Activated gamma-delta T cell treated with anti-CD3 and anti-CD28 coated beads, Interleukin-2, amount 50 U/mL, for 16 hours (primary cell): ENCODE measurements at regions not wholly inside any gene's neighbourhood (a gene's known extent, or its start where the extent isn't known, plus 50 kb on each side); places are given as distances from the start of the nearest gene placed in this dataset.

ENCODE experiments used
- DNase-seq: peaks from one replicate; pipeline ENCODE4 v3.0.0-alpha.2; 2020; ENCODE audit warnings: low read depth

DNA sequence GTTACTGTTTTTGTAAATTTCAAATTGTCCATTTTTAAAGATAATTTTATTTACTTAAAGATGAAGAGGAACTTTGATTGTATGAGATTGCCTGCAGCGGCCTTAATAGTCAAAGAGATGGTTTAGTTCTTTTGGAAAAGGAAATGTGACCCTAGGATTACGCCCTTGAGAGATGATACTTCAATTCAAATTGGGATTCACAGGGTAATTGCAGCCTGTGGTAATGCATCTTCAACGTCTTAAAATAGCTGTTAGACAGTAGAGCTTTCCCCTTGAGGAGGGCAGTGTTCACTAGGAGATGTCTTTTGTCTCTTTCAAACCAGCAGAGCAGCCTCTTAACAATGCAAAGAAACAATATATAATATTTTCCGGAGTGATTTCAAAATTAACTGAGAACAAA lies 127.1 kb downstream of the TAF11L14 start:
- DNase-seq, result no peak

DNA sequence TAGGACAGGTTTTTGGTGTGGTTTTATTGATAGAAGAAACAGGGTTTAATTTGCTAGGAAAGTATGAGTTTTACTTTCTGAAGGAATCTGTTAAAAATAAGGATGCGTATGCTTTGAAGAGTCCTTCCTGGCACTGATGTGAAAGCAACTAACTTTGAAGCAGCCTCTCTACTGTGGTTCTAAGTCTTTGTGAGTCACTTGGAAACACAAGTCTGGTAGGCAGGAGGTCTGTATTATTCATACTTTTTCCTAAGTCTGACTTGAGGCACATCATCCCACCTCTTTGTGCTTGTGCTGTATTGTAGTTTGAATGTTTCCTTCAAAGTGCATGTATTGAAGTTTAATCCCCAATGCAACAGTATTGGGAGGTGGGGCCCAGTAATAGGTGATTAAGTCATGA lies 129.0 kb downstream of the TAF11L14 start:
- DNase-seq, result no peak

DNA sequence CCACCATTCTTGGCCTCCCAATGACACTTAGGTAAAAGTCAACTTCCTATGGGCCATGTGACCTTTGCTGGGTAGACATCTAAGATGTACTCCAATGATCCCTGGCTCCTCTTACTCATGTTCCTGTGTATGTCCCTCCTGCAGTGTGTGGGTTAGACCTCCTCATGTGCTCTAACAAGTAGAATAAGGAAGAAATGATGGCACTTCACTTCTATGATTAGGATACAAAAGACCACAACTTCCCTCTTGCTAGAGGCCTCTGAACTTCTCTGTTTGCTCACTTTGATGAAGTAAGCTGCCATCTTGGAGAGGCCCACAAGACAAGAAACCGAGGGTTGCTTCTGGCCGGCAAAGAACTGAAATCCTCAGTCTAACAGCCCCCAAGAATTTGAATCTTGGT lies 131.8 kb downstream of the TAF11L14 start:
- DNase-seq, result no peak

DNA sequence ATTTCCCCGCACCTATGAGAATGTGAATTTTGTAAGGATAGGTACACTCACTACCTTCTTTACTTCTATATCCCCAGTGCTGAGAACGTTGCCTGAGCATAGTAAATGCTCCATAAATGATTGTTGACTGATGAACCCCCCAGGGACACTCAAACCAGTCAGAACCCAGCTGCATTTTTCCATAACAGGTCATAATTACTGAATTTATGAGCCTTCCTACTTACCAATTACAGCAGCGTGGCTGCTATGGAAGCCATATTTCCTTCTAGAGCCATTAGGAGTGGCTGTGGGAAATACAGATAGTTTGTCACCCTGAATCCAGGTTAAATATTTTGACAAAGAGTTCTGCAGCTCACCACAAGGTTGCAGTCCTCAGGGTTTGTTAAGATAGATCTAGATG lies 135.0 kb downstream of the TAF11L14 start:
- no peak for DNase-seq

DNA sequence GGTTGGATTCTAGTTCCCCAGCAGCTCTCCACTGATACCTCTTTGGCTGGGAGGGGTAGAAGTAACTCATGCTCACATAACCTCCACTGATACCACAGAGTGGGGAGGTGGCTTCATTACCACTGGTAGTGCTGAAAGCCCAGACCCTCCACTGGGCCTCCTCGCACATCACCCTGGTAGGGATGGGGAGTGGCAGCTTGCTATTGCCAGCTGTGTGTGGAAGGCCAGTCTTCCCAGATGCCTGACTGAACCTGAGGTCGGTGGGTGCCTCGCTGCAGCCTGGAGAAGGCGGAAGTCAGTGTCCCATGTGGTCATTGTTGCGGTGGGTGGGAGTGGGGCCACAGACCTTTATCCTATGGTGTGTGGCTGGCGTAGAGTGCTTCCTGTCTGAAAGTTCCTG lies 138.0 kb downstream of the TAF11L14 start:
- DNase-seq, result no peak

DNA sequence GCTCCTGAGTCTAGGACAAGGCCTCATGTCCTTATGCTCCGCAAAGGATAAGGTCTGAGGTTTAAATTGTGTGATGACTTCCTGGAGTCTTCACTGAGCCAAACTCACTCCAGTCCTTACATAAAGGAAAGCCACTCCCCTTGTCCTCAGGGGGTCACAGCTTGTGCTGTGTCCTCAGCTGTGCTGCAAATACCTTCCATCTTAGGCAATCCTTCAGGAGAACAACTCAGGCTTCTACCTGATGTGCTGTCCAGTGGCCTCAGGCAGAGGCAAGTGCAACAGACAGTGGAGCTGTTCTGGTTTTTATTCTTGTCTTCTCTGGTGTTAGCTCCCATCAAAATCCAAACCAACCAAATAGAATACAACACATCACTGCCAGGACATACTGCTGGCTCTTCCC lies 151.5 kb downstream of the TAF11L14 start:
- no peak for DNase-seq

DNA sequence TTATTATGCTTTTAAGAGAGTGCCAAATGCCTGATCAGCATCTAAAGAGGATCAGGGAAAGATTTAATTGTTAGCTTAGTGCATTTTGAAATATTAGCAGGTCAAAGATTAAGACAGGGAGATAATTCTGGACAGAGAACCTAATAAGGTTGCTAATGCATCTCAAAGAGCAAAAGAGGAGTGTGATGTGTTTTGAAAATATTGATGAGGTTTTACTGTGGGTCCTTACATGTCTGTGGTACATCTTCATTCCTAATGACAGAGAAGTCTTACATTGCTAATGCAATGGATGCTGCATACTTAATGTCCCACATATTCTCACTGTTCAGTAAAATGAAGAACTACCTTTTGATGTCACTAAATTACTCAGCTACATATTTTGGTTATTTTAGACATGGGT lies 154.1 kb downstream of the TAF11L14 start:
- no peak for DNase-seq

DNA sequence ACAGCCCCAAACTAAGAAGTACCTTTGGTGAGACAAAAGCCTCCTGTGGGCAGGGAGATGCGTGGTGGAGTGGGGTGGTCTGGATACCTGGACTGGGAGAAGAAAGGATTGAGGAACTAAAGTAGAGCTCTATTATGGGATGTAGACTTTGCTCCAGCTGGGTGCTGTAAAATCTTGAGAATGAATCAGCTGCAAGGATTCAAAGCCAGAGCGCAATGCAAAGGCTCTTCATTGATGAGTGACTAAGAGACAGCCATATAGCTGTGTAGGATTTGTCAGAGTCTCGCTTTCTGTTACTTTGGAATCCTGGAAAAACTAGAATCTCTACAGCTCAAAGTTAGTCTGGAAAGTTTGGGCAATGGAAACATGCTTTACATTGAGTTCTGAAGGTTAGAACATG lies 159.9 kb downstream of the TAF11L14 start:
- DNase-seq, result no peak

DNA sequence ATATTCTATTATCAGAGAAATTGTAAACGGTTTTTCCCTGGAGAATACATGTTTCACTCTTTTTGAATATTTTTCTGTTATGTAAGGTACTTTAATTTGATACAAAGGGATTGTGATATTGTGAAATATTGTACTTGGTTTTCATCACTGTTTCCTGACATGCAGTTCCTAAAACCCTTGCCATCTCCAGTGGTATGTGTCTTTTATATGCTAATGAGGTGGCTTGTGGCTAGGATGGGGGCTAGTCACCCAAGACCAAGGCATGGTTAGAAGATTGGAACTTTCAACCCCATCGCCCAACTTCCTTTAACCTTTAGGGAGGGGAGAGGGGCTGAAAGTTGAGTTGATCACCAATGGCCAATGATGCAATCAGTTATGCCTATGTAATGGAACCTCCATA lies 160.6 kb downstream of the TAF11L14 start:
- no peak for DNase-seq

DNA sequence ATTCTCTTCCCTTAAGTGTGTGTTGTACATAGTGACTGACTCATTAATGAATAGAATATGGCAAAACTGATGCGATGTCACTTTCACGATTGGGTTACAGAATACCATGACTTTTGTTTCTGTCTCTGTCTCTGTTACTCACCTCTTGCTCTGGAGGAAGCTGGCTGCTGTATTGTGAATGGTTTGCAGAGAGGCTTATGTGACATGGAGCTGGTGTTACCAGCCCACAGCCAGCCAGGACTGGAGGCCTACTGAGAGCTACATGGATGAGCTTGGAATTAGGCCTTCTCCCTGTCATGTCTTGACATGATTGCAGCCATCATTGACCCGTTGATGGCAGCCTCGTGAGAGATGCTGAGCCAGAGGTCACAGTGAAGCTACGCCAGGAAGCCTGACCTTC lies 161.9 kb downstream of the TAF11L14 start:
- no peak for DNase-seq

DNA sequence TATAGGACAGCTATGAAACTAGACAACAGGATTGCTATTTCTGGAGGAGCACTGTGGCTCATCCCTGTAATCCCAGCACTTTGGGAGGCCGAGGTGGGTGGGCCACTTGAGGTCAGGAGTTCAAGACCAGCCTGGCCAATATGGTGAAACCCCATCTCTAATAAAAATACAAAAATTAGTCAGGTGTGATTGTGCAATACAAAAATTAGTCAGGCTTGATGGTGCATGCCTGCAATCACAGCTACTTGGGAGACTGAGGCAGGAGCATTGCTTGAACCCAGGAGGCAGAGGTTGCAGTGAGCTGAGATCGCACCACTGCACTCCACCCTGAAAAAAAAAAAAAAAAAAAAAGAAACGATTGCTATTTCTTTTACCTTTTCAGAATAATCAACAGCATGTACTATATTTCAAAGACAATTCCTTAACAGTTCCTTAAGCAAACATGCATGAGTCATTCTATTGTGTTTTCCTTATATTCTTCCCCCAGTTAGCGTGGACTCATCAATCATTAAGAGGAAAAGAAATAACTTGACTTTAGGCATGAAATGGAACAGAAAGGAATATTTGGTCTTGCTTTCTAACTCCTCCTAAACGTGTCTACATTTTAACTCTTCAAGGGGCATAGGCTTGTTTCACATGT lies 162.6 kb downstream of the TAF11L14 start:
- DNase-seq, result no peak

DNA sequence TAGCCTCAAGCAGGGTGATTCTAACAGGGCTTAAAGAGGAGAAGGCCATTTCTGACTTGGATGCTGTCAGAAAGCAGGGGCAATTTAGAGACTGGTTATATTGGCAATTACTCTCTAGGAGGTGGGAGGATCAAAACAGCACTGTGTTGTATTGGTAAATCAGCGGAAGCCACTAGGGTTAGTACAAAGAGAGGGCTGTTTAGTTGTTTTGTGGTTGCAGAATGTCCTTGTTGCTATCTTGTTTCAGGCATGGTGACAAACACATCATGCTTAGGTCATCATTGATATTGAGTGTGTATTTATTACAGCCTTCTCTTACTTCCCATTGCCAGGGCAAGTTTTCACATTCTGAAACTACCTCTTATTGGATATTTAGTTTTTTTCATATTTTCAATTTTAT lies 165.3 kb downstream of the TAF11L14 start:
- DNase-seq, result no peak

DNA sequence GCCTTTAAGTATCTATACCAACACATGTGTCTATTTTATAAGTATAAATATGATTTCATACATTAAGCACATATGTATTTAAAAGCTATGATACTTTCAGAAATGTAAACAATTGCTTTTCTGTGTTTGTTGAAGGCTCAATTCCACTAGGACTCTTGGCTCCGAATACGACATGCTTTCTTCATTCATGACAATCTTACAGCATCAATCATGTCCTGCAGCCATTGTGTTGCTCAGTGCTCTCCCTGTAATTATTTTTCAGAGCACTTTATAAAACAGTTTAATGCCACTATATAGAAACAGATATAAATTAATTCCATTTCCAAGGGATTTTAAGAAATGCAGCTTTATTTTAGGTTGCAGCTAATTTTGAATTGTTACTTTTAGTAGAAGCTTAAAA lies 167.3 kb downstream of the TAF11L14 start:
- no peak for DNase-seq

DNA sequence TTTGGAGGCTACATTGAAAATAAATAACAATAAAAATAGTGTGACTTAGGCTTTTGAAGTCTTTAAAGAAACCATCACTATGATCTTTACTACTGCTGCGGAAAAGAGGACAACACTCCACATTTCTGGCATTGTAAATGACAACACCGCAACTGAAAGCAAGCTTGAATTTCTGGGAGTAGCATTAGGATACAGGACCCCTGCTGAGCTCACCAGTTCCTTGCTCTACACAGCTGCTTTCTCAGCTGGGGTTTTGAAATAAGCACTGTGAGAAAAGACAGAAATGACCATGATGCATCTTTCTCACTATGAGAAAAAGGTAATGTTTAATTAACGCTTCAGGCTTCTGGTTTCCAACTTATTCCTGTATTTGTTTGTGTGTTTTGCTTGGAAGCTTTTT lies 168.0 kb downstream of the TAF11L14 start:
- no peak for DNase-seq

DNA sequence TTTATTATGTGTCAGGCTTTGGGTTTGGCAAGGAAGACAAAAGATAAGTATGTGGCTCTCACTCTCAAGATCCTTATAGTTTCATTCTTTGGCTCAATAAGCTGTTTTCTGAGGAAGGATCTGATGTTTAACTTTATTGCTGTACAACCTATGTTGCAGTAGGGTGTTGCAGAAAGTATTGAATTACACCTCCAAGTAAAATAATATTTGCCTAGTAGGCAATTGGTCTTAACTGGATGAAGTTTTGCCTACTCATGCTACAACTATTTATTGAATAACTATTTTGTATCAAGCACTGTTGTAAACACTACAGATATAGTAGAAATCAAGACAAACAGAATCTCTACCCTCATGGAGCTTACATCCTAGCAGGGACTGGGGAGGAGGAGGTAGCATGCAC lies 169.7 kb downstream of the TAF11L14 start:
- DNase-seq, result no peak

DNA sequence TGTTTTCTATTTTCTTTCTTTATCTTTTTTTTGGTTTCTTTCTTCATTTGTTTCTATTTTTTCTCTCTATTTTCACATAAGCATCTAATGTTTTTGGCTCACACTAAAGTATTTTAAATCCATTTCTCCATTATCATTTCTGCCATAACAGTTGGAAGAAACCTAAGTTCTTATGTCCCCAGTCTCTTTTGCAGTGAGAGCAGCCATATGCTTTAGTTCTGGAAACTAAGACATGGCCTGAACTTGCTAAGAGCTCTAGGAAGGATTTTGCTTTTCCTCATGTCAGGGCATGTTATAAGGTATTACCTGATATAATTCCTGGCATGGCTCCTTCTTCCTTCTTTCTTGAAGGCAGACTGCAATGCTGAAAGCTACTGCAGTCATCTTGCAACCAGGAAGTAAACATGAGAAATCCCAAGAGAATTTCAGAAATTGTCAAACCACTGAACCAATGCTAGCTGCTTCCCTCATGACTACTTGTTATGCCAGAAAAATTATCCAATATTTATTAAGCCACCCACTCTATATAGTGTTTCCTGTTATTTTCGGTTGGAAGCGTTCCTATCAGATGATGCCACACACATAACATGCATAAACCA lies 171.1 kb downstream of the TAF11L14 start:
- no peak for DNase-seq

DNA sequence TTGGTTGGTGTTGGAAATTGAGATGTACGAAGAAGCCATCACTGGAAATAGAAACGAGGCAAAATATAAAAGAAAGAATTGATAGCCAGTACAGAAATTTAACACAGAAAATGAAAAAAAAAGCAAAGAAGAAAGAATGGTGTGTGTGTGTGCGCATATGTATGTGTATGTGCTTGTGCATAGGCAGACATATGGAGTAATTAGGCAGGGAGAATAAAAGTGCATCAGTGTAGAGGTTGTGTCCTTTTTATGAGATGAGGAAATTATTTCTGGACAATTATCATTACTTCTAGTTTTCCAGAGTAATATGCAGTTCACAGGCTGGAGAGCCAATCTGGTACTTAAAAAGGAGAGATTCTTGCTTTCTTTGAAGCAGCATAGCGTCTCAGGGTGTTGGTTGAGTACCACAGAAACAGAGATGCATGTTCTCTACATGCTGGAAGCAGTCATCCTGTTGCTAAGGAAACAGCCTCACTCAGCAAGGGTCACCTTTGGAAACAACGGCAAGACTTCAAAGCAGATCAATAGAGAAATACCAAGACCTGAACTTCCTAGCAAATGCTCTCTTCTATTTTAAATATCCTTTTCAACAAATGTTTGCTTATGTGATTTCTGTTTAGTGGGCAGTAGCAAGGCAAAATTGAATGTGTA lies 172.7 kb downstream of the TAF11L14 start:
- no peak for DNase-seq

DNA sequence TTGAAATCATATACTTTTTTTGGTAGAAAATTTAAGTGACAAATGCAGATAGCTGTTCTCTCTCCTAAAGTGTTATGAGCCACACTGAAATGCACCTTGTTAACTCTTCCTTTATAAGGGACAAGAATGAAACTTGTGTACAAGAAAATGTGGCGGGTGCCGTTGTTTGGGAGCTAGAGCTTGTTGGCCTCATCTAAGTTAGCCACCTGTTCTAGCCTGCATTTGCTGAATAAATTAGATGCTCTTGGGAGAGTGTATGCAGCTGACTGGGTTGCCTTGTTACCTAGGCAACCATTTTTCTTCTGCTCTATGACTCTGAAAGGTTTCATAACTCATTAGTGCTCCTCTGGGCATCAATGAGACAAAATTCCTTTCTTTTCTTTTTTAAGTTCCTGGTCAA lies 174.3 kb downstream of the TAF11L14 start:
- DNase-seq, result no peak

DNA sequence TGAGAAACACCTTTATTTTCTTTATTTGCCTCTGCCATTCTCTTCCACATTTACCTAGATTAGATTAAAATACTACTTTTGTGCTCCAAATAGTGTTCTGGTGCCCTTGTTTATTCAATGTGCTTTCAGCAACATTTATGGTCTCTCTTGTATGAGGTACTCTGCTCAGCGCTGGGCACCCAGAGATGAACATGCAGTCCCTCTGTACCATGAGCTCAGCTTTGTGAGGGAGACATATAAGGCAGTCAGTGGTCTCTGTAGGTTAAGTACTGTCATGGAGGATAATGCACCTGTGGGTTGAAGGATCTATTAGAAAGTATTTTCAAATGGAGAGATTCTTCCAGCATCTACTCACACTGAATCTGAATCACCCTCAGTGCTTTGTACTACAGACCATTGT lies 176.5 kb downstream of the TAF11L14 start:
- no peak for DNase-seq

DNA sequence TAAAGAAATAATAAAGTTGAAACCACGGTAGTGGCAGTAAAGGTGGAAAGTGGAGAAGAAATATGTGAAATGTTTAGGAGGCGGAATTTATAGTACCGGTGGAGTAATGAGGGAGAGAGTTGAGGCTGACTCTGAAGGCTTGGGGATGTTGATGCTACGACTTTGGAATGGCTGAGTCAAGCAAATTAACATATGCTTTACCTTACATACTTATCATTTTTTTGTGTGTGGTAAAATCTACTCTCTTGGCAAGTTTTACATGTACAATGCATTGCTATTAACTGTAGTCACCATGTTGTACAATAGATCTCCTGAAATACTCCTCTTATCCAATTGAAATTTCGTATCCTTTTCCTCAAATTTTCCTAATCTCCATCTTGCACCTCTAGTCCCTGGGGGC lies 179.0 kb downstream of the TAF11L14 start:
- DNase-seq, result no peak

DNA sequence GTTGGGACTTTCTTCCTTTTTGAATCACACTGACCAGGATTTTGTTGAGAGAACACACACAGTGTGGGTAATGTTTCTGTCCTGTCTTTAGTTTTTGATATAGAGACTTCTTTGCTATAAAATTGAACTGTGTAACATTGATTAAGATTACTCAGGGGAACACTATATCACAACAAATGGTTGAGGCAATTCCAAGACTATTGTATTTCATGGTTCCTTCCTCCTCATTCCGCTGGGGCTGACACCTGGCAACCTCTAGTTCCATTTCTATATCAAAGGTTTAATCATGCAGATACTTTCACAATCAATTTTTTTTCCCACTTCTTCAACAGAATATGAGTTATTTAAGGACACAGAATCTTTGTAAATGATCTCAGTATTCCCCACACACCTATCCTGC lies 182.2 kb downstream of the TAF11L14 start:
- DNase-seq, result no peak

DNA sequence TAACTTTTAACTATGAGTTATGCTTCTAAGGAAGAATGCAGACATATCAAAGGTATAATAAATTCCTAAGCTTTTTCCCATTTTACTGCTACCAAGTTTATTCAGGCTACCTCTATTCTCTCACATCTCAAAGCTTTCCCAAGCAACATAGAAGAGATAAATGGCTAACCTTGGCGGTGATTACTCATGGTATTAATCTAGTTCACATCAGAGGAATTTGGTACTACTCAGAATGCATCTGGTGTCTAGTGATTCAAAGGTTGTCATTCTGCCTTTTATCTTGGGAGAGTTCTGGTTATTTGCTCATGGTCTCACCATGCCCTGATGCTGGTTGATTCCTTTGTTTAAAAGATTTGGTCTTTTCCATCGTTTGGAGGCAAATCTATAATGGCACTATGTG lies 182.7 kb downstream of the TAF11L14 start:
- DNase-seq, result no peak

DNA sequence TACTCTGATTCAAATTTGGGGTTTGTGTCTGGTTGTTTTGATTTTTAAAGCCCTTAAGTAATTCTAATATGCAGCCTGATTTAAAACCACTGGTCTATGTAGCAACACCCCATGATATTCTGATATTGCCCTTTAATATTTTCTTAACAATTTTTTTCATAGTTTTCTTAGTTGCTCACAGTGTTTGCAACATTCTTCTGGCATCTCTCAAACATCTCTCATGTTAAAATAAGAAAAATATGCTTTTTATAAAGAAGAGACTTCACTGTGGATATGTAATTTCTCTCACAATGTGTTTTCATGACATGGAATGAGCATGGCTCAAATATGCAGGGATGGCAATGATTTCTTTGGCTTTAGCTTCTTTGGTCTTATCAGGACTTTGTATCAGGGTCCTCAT lies 183.7 kb downstream of the TAF11L14 start:
- DNase-seq, result no peak

DNA sequence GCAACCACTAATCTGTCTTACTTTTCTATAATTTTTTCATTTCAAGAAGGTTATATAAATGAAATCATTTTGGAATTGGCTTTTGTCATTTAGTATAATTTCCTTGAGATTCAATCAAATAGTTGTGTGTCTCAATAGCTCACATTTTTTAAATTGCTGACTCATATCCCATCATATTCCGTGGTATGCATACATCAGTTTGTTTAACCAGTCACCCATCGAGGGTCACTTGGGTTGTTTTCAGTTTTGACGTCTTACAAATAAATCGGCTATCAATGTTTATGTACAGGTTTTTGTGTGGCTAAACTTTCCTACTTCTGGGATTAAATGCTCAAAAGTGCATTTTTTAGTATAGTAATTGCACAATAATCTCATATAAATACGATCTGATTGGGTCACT lies 185.5 kb downstream of the TAF11L14 start:
- no peak for DNase-seq
